Ishikawa (cell line): ENCODE measurements at regions not wholly inside any gene's neighbourhood (a gene's known extent, or its start where the extent isn't known, plus 50 kb on each side); places are given as distances from the start of the nearest gene placed in this dataset.

Experiments used
- CEBPB ChIP-seq: IDR thresholded peaks from 2 replicates; pipeline ENCODE4 v1.6.1; 2012
- EGR1 ChIP-seq: IDR thresholded peaks from 2 replicates; pipeline ENCODE4 v1.6.1; 2012
- EP300 ChIP-seq: IDR thresholded peaks from 2 replicates; pipeline ENCODE4 v1.6.1; 2012; ENCODE audit warnings: borderline replicate concordance
- FOXM1 ChIP-seq: IDR thresholded peaks from 2 replicates; pipeline ENCODE4 v1.6.1; 2012; ENCODE audit warnings: low read depth, borderline replicate concordance
- RAD21 ChIP-seq: IDR thresholded peaks from 2 replicates; pipeline ENCODE4 v1.6.1; 2012; ENCODE audit warnings: low read depth
- TAF1 ChIP-seq: IDR thresholded peaks from 2 replicates; pipeline ENCODE4 v1.6.1; 2012; ENCODE audit warnings: low read depth, mild to moderate bottlenecking
- YY1 ChIP-seq: IDR thresholded peaks from 2 replicates; pipeline ENCODE4 v1.6.1; 2012; ENCODE audit warnings: low read depth
- TF ChIP-seq, protein P1 (sequence below): IDR thresholded peaks from 2 replicates; pipeline ENCODE4 v1.6.1; 2012
- TF ChIP-seq, protein P2 (sequence below): IDR thresholded peaks from 2 replicates; pipeline ENCODE4 v1.6.1; 2012; ENCODE audit warnings: low read depth, mild to moderate bottlenecking

DNA sequence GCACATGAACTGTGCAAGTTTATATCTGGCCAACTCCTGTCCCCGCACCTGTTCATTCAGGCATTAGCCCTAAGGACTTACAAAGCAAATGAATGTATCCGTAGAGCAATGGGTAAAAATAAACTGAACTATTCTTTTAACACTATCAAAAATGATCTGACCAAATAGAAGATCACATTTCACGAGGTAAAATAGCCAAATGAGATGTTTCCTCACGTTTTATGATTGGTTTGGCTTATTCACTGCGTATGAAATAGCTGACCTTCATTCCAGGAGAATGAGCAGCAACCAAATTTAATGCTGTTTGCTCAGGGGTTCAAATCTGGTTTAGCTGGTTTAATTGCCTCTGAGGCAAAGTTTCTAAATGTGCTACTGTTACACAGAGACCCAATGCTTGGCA lies 216.0 kb upstream of the EEA1 start:
- TF ChIP-seq EP300 (no peak), CEBPB (no peak), EGR1 (no peak), RAD21 (no peak), TAF1 (no peak), FOXM1 (no peak), YY1 (no peak)
- TF ChIP-seq, protein P1, sequence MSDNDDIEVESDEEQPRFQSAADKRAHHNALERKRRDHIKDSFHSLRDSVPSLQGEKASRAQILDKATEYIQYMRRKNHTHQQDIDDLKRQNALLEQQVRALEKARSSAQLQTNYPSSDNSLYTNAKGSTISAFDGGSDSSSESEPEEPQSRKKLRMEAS = no peak
- TF ChIP-seq, protein P2, sequence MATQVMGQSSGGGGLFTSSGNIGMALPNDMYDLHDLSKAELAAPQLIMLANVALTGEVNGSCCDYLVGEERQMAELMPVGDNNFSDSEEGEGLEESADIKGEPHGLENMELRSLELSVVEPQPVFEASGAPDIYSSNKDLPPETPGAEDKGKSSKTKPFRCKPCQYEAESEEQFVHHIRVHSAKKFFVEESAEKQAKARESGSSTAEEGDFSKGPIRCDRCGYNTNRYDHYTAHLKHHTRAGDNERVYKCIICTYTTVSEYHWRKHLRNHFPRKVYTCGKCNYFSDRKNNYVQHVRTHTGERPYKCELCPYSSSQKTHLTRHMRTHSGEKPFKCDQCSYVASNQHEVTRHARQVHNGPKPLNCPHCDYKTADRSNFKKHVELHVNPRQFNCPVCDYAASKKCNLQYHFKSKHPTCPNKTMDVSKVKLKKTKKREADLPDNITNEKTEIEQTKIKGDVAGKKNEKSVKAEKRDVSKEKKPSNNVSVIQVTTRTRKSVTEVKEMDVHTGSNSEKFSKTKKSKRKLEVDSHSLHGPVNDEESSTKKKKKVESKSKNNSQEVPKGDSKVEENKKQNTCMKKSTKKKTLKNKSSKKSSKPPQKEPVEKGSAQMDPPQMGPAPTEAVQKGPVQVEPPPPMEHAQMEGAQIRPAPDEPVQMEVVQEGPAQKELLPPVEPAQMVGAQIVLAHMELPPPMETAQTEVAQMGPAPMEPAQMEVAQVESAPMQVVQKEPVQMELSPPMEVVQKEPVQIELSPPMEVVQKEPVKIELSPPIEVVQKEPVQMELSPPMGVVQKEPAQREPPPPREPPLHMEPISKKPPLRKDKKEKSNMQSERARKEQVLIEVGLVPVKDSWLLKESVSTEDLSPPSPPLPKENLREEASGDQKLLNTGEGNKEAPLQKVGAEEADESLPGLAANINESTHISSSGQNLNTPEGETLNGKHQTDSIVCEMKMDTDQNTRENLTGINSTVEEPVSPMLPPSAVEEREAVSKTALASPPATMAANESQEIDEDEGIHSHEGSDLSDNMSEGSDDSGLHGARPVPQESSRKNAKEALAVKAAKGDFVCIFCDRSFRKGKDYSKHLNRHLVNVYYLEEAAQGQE = no peak
